GM12874 (cell line): ENCODE measurements at regions not wholly inside any gene's neighbourhood (a gene's known extent, or its start where the extent isn't known, plus 50 kb on each side); places are given as distances from the start of the nearest gene placed in this dataset.

ENCODE experiments used
- CTCF ChIP-seq: IDR thresholded peaks from 2 replicates; pipeline ENCODE4 v1.5.1; 2011; ENCODE audit warnings: low read depth, mild to moderate bottlenecking, control low read depth, low read length, moderate library complexity; ENCODE audit not compliant: insufficient read depth

GRCh38 chr5:92023141-92023471 is 640.0 kb upstream of the ARRDC3 start:
- no peak for TF ChIP-seq CTCF

- no peak for TF ChIP-seq CTCF
Measured at GRCh38 chr5:92022415-92023140, 639.5 kb upstream of the ARRDC3 start.

- TF ChIP-seq CTCF = no peak
Measured at GRCh38 chr5:92019376-92019990, 636.4 kb upstream of the ARRDC3 start.

- TF ChIP-seq CTCF = no peak
Measured at GRCh38 chr5:92017776-92018175, 634.7 kb upstream of the ARRDC3 start.

- no peak for TF ChIP-seq CTCF
Measured at GRCh38 chr5:92003806-92004205, 620.7 kb upstream of the ARRDC3 start.

GRCh38 chr5:92002721-92003274 is 619.7 kb upstream of the ARRDC3 start:
- TF ChIP-seq CTCF = no peak

GRCh38 chr5:91998774-91999173 is 615.7 kb upstream of the ARRDC3 start:
- no peak for TF ChIP-seq CTCF
